Kidney (tissue), 13 donors: ENCODE measurements at regions not wholly inside any gene's neighbourhood (a gene's known extent, or its start where the extent isn't known, plus 50 kb on each side); places are given as distances from the start of the nearest gene placed in this dataset.

Experiments
- DNase-seq, 5 donors: peaks; one replicate each; pipeline ENCODE4 v3.0.0-alpha.2; 2013 to 2020
- FAIRE-seq: peaks from 2 replicates; lab custom pipeline; 2012; peaks lifted over from hg19 to GRCh38; lab: Jason Lieb, UNC
- H3K27ac ChIP-seq, 2 donors: one replicate each; pipeline ENCODE4 v1.7.0; 2013; ENCODE audit warnings: low read depth in 2 of 2, low read length in 2 of 2, inconsistent platforms in 1 of 2
- H3K27me3 ChIP-seq: one replicate; pipeline ENCODE4 v1.7.1; 2013; ENCODE audit warnings: low read length, inconsistent platforms; ENCODE audit not compliant: control insufficient read depth, insufficient read depth
- H3K36me3 ChIP-seq, 3 donors: one replicate each; pipeline versions ENCODE4 v1.7.0 to v1.7.1; 2013; ENCODE audit warnings: low read length in 3 of 3, control low read depth in 1 of 3, inconsistent platforms in 1 of 3; ENCODE audit not compliant: insufficient read depth in 3 of 3, control insufficient read depth in 2 of 3
- H3K4me1 ChIP-seq, 3 donors: one replicate each; pipeline versions ENCODE4 v1.7.0 to v1.7.1; 2013; ENCODE audit warnings: low read length in 3 of 3, inconsistent platforms in 1 of 3, low read depth in 1 of 3; ENCODE audit not compliant: control insufficient read depth in 2 of 3, insufficient read depth in 2 of 3
- H3K4me3 ChIP-seq, 3 donors: one replicate each; pipeline versions ENCODE4 v1.7.0 to v1.8.1; 2013; ENCODE audit warnings: low read length in 3 of 3, control low read depth in 1 of 3, inconsistent platforms in 1 of 3
- H3K9ac ChIP-seq, 3 donors: one replicate each; pipeline versions ENCODE4 v1.7.0 to v1.7.1; 2013; ENCODE audit warnings: low read length in 3 of 3, control low read depth in 1 of 3, inconsistent platforms in 1 of 3
- H3K9me3 ChIP-seq, 3 donors: one replicate each; pipeline versions ENCODE4 v1.7.0 to v1.7.1; 2013; ENCODE audit warnings: low read length in 3 of 3, control low read depth in 1 of 3, inconsistent platforms in 1 of 3; ENCODE audit not compliant: control insufficient read depth in 2 of 3, insufficient read depth in 1 of 3
- CTCF ChIP-seq: IDR thresholded peaks from 3 replicates; pipeline ENCODE4 v1.5.1; 2012; ENCODE audit warnings: mild to moderate bottlenecking, moderate library complexity, borderline replicate concordance; ENCODE audit not compliant: insufficient read depth; ENCODE audit errors: extremely low read depth
- intact Hi-C: fragments of 100-400 bp; cut with DNase I; formaldehyde crosslinking; loops from one replicate; pipeline ENCODE4 v1.11.1; 2022
- donor health status: control.
- donor health status: control.
- donor health status: control.
- donor health status: control.
- donor health status: control.
- donor health status: DM: yes; HTN: yes; CAD: no.
- donor health status: Normal renal cell carcinoma (clear cell type).

GRCh38 chr7:136600475-136600874 lies 268.0 kb upstream of the CHRM2 start:
- DNase-seq (no peak), FAIRE-seq (no peak)
- no peak overlapping the region for H3K27ac ChIP-seq
- intact Hi-C loops = no loop called here
- H3K9ac ChIP-seq = no peak overlapping the region
- no peaks in the 10 kb centered on the region for H3K36me3 ChIP-seq
- no peak for TF ChIP-seq CTCF
- H3K9me3 ChIP-seq = no peaks in the 10 kb centered on the region
- H3K4me1 ChIP-seq = no peaks in the 10 kb centered on the region
- H3K27me3 ChIP-seq = no peaks in the 10 kb centered on the region
- no peak overlapping the region for H3K4me3 ChIP-seq

GRCh38 chr7:136594739-136595144 lies 273.7 kb upstream of the CHRM2 start:
- no peaks in the 10 kb centered on the region for H3K36me3 ChIP-seq
- H3K9me3 ChIP-seq = no peaks in the 10 kb centered on the region
- H3K4me1 ChIP-seq = no peaks in the 10 kb centered on the region
- H3K9ac ChIP-seq = no peak overlapping the region
- DNase-seq = peak in 2 of 5 donors; percentile 0 to 9
- no peaks in the 10 kb centered on the region for H3K27me3 ChIP-seq
- no peak for TF ChIP-seq CTCF
- no peak overlapping the region for H3K27ac ChIP-seq
- no peak overlapping the region for H3K4me3 ChIP-seq
- no peak for FAIRE-seq
- intact Hi-C loops = no loop called here

GRCh38 chr7:136588216-136588615 lies 280.2 kb upstream of the CHRM2 start:
- no peaks in the 10 kb centered on the region for H3K36me3 ChIP-seq
- no peak for TF ChIP-seq CTCF
- H3K4me1 ChIP-seq = no peaks in the 10 kb centered on the region
- H3K4me3 ChIP-seq = no peak overlapping the region
- intact Hi-C loops = no loop called here
- no peak overlapping the region for H3K9ac ChIP-seq
- no peak overlapping the region for H3K27ac ChIP-seq
- no peaks in the 10 kb centered on the region for H3K27me3 ChIP-seq
- H3K9me3 ChIP-seq = no peaks in the 10 kb centered on the region
- DNase-seq (no peak), FAIRE-seq (no peak)

- no peaks in the 10 kb centered on the region for H3K27me3 ChIP-seq
- H3K27ac ChIP-seq = no peak overlapping the region
- no peaks in the 10 kb centered on the region for H3K9me3 ChIP-seq
- no peaks in the 10 kb centered on the region for H3K36me3 ChIP-seq
- TF ChIP-seq CTCF = no peak
- no peak for DNase-seq
- intact Hi-C loops = no loop called here
- FAIRE-seq = no peak
- H3K4me1 ChIP-seq = no peaks in the 10 kb centered on the region
- H3K4me3 ChIP-seq = no peak overlapping the region
- no peak overlapping the region for H3K9ac ChIP-seq
These were observed 282.3 kb upstream of the CHRM2 start for GRCh38 chr7:136585954-136586670.
